Right kidney (tissue), 1 donor: ENCODE measurements at regions not wholly inside any gene's neighbourhood (a gene's known extent, or its start where the extent isn't known, plus 50 kb on each side); places are given as distances from the start of the nearest gene placed in this dataset.
A peak's percentile ranks its signal among the peaks of the same experiment; 100 is the strongest.

Experiments
- DNase-seq: peaks from one replicate; pipeline ENCODE4 v3.0.0-alpha.2; 2016

- DNase-seq: no peak
Observed at GRCh38 chr1:182121787-182122186, 60.3 kb upstream of the ZNF648 start.

- peak; percentile 12 for DNase-seq
Observed at GRCh38 chr1:182120411-182121258, 59.1 kb upstream of the ZNF648 start.

GRCh38 chr1:182119631-182120030, 58.1 kb upstream of the ZNF648 start:
- no peak for DNase-seq

- no peak for DNase-seq
Observed at GRCh38 chr1:182118851-182119250, 57.3 kb upstream of the ZNF648 start.

GRCh38 chr1:182114627-182115023, 53.1 kb upstream of the ZNF648 start:
- DNase-seq: no peak

GRCh38 chr1:182113879-182114626, 52.5 kb upstream of the ZNF648 start:
- no peak for DNase-seq

- no peak for DNase-seq
Observed at GRCh38 chr1:182111496-182111895, 50.0 kb upstream of the ZNF648 start.
